ENCODE measurements at regions not wholly inside any gene's neighbourhood (a gene's known extent, or its start where the extent isn't known, plus 50 kb on each side); places are given as distances from the start of the nearest gene placed in this dataset.

GRCh38 chr6:164345806-164346496 is 931.4 kb downstream of the QKI start:
- DNase-seq (ENCODE audit: low spot score) = no peak
- no peak for FAIRE-seq
- CTCF ChIA-PET (ENCODE audit: low intra/inter-chr PET ratio, low total read pairs) = no interaction called here
- POLR2A ChIA-PET = no interaction called here
- BruUV-seq (replicated peaks) = no TSS peak
- in situ Hi-C loops (cut with HindIII; ENCODE audit: extremely low pct_ligation_motif_present, low pct_unique_long_range_greater_than_20kb) = no loop called here
- Histone ChIP-seq H3K4me2 (ENCODE audit: low read depth, low read length) (no peak overlapping the region), H4K20me1 (ENCODE audit: insufficient read depth, low read length) (no peaks in the 10 kb centered on the region), H3K9me3 (ENCODE audit: low read length) (peaks cover 78% of the 10 kb centered on the region), H3K9ac (ENCODE audit: insufficient read depth, low read depth, low read length) (no peak overlapping the region), H3K27ac (ENCODE audit: extremely low read length, insufficient read depth, low read length) (no peak overlapping the region), H3K4me1 (ENCODE audit: insufficient read depth, low read length) (no peaks in the 10 kb centered on the region), H3K4me3 (replicated peaks in 1 of 3; ENCODE audit: insufficient read depth in 1 of 3, low read depth in 2 of 3, low read length in 3 of 3) (no peak overlapping the region), H3K36me3 (replicated peaks in 1 of 2; ENCODE audit: control insufficient read depth in 1 of 2, insufficient read depth in 2 of 2, low read length in 2 of 2) (no peaks in the 10 kb centered on the region), H3K79me2 (ENCODE audit: insufficient read depth, low read length) (no peaks in the 10 kb centered on the region), H2AFZ (ENCODE audit: low read length) (no peak overlapping the region), H3K27me3 (ENCODE audit: control insufficient read depth in 1 of 2, insufficient read depth in 2 of 2, low read length in 2 of 2) (no peaks in the 10 kb centered on the region)
- TF ChIP-seq JARID2 (CRISPR knock-in tag; IDR thresholded peaks at IDR 0.05; ENCODE audit: insufficient replicate concordance) (no peak), TCF7 (IDR thresholded peaks at IDR 0.05; ENCODE audit: low read depth) (no peak), ZBTB39 (CRISPR knock-in tag; IDR thresholded peaks at IDR 0.05) (no peak), RORA (CRISPR knock-in tag; IDR thresholded peaks at IDR 0.05) (no peak), POLR2AphosphoS5 (IDR thresholded peaks at IDR 0.05; ENCODE audit: low read depth, low read length) (no peak), ZNF597 (CRISPR knock-in tag; IDR thresholded peaks at IDR 0.05) (no peak), DR1 (CRISPR knock-in tag; IDR thresholded peaks at IDR 0.05) (no peak), ZNF317 (CRISPR knock-in tag; IDR thresholded peaks at IDR 0.05) (no peak), ZBTB14 (CRISPR knock-in tag; IDR thresholded peaks at IDR 0.05) (no peak), ZNF570 (CRISPR knock-in tag; IDR thresholded peaks at IDR 0.05; ENCODE audit: borderline replicate concordance) (no peak), SMAD9 (CRISPR knock-in tag; IDR thresholded peaks at IDR 0.05) (no peak)
- no peak for ATAC-seq
- intact Hi-C loops (cut with micrococcal nuclease; ENCODE audit: unreplicated experiment) = no loop called here
- WGBS (ENCODE audit: low lambda C conversion rate) = 13% methylated on average over 8 of the region's 8 CpGs

Data from HepG2 (cell line).